Dermis microvascular lymphatic vessel endothelial cell (primary cell): ENCODE measurements at regions not wholly inside any gene's neighbourhood (a gene's known extent, or its start where the extent isn't known, plus 50 kb on each side); places are given as distances from the start of the nearest gene placed in this dataset.

Source experiments
- DNase-seq, 2 donors: peaks; one replicate each; pipeline versions ENCODE4 v3.0.0 to v3.0.0-alpha.2; 2010; ENCODE audit warnings: low read depth in 2 of 2

DNA sequence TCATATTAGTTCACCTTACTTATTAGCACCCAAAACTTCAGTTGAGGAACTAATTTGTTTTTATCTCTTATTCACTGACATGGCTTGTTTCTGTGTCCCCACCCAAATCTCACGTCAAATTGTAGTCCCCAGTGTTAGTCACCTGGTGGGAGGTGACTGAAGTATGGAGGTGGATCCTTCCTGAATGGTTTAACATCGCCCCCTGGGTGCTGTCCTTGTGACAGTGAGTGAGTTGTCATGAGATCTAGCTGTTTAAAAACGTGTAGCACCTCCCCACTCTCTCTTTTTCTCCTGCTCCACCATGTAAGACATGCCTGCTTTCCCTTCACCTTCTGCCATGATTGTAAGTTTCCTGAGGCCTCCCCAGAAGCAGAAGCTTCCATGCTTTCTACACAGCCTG lies 75.0 kb upstream of the HECTD2 start:
- DNase-seq = no peak

DNA sequence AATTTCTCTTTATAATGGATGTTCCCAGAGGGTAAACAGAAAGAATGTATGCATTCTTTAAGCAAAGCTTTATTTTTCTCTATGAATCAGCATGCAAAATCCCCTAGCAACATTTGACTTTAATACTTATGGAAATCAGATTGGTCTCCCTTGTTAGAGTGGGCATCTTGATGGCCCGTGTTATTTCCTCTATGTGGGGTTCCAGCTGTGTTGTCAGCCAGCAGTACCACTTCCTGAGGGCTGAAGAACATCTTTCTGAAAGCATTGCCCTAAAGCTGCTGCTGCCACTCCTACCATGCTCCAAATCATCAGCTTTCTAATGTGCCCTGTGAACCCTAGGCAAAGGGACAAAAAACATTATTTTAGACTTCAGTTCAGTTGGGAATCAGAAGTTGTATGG lies 70.4 kb upstream of the HECTD2 start:
- DNase-seq = no peak

DNA sequence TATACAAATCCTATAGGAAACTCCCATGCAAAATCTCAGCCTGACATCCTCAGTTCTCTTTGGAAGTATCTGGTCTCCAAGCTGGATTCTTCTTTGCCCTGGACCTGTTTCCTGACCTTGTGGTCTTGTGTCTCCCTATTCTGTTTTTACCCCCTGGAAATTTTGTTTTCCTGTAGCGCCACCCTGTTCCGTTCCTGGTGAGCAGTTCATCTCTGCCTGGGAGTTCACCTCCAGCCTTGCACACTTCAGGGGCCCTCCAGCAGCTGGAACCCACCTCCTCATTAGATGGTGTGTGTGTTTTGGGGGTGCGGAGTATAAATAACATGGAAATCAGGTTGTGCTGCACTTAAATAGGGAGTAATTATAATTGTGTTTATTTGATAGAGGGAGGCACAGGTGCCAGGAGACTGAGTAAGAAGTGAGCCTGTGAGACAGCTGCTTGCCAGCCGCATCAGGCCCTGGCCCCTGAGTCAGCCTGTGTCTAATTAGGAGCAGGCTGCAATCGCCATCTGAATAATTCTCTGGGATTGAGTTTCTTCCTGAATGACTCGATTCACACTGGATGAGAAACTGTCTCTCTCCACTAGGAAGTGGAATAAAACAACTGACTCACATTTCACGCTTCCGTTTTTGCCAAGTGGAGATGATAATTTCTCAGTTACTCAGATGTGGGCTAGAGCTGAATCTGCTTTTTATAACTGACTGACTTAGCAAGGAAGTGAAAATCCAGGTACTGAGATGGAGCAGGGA lies 69.4 kb upstream of the HECTD2 start:
- peak; percentile 30 to 95 for DNase-seq

DNA sequence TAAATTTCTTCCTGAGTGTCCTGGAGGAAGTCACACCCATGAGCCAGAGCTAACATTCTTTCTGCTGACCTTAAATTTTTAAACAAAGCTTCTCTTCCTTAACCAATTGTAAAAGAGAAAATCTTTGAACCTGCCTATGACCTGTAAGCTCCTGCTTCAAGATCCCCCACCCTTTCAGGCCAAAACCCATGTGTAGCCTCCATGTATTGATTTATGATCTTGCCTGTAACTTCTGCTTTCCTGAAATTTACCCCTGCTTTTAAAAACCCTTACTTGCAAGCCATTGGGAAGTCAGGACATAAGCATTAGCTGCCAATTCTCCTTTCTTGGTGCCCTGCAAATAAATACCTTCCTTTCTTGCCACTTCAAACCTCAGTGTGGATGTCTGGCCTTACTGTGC lies 68.5 kb upstream of the HECTD2 start:
- DNase-seq = no peak

- DNase-seq = no peak
Measured at GRCh38 chr10:91343010-91343409, 67.1 kb upstream of the HECTD2 start.

DNA sequence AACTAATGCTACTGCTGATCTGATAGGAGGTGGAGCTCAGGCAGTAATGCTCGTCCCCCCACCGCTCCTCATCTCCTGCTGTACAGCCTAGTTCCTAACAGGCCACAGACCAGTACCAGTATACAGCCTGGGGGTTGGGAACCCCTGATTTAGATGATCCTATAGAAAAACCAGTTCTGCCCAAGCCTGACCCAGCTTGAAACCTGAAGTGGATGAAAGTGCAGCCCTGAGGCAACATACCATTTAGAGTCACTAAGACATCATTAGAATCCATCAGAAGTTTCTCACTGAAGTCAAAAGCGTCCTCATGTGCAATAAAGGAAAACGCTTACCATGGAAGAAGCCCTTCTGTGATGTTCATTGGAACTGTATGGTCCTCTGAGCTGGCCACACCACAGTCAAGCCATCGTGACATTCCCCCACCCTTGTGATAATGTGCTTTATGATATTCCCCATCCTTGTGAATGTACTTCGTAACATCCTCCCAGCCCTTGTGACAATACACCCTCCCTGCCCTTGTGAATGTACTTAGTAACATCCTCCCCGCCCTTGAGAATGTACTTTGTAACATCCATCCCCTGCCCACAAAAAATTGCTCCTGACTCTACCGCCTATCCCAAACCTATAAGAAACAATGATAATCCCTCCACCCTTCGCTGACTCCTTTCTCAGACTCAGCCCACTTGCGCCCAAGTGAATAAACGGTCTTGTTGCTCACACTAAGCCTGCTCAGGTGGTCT lies 65.9 kb upstream of the HECTD2 start:
- DNase-seq = no peak

- no peak for DNase-seq
Measured at GRCh38 chr10:91345716-91346115, 64.4 kb upstream of the HECTD2 start.

DNA sequence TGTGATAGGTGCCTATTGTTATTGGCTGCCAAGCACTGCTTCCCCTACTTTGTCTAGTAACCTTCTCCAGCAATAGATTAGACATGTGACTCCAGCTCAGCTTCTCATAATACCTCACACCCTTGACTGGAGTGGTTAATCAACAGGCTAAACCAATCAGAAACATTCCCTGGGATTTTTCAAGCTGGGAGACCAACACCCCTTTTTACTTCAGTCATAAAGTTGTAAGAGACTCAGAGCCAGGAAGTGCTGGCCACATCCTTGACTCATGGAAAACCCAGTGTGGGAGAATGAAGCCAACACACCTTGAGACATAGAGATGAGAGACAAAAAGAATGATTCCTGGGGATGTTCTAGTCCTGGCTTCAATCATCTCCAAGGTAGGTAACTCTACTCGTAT lies 62.6 kb upstream of the HECTD2 start:
- DNase-seq = no peak

GRCh38 chr10:91349381-91349780 lies 60.8 kb upstream of the HECTD2 start:
- peak in 1 of 2 donors; percentile 45 for DNase-seq

- peak in 1 of 2 donors; percentile 31 for DNase-seq
Measured at GRCh38 chr10:91350651-91351081, 59.5 kb upstream of the HECTD2 start.

- DNase-seq = no peak
Measured at GRCh38 chr10:91352760-91353159, 57.4 kb upstream of the HECTD2 start.

- no peak for DNase-seq
Measured at GRCh38 chr10:91354166-91355075, 55.7 kb upstream of the HECTD2 start.

GRCh38 chr10:91355998-91356397 lies 54.1 kb upstream of the HECTD2 start:
- DNase-seq = no peak

DNA sequence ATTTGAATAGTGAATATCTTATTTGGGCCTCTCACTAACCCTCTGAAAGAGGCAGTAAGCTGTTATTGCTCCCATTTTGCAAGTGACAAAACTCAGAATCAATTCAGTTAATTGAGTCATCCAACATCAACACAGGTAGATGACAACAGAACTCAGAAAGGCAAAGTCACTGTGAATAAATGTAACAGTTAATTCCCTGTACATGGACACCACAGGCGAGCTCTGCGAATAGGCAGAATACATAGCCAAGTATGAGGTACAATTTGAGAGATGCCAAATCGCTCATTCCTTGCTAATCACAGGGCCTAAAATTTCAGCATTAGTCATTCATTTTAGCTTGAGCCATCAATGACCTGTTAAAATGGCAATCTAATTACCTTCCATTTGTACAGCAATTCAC lies 52.6 kb upstream of the HECTD2 start:
- DNase-seq = no peak
